HCT116 (cell line): ENCODE measurements at regions not wholly inside any gene's neighbourhood (a gene's known extent, or its start where the extent isn't known, plus 50 kb on each side); places are given as distances from the start of the nearest gene placed in this dataset.

Experiments
- ATAC-seq: fragments of 200-7000 bp; cut with Tn5 transposase; 2 replicates; pipeline ENCODE4 v1.9.1; 2020; ENCODE audit warnings: mild to moderate bottlenecking, moderate library complexity
- BruUV-seq: library from RNA; stranded (reverse); fragments of 400-500 nt; replicated peaks from 2 replicates; lab custom pipeline; 2021; lab: Mats Ljungman, UMichigan
- CTCF ChIA-PET: fragments of 300-600 bp; sonication (Branson Sonifier 250); formaldehyde crosslinking; loops from one replicate; lab custom pipeline; 2021; ENCODE audit warnings: antibody characterized with exemption; lab: Charles Lee
- POLR2A ChIA-PET: fragments of 300-600, 350-600 bp; sonication (Branson Sonifier 250); formaldehyde crosslinking; loops from one replicate; lab custom pipeline; 2021; ENCODE audit warnings: antibody characterized with exemption; lab: Charles Lee
- RAD21 ChIA-PET, 2 experiments: fragments of 300-600 bp; sonication (Branson Sonifier 250); formaldehyde crosslinking; loops; one replicate each; lab custom pipeline; 2023; ENCODE audit warnings: low total read pairs in 2 of 2; ENCODE audit not compliant: uncharacterized antibody in 2 of 2, unreplicated experiment in 2 of 2, low non-redundant PET in 1 of 2; lab: Charles Lee
- DNase-seq: peaks from one replicate; pipeline ENCODE4 v3.0.0-alpha.2; 2010; ENCODE audit warnings: low read depth, low spot score
- H2AFZ ChIP-seq: fragments of 200-600 bp; shearing (Covaris generic), sonication (generic); 2 replicates; pipeline ENCODE4 v1.6.1; 2017; ENCODE audit warnings: low read depth, mixed run types, mixed read lengths, antibody characterized with exemption, low read length; ENCODE audit not compliant: poor library complexity, severe bottlenecking
- H3K27ac ChIP-seq: 2 replicates; pipeline ENCODE4 v1.5.1; 2012; ENCODE audit warnings: low read depth, low read length
- H3K27me3 ChIP-seq: fragments of 200-600 bp; sonication (generic); 2 replicates; pipeline ENCODE4 v1.6.1; 2016; ENCODE audit warnings: mixed run types, low read length, mixed read lengths; ENCODE audit not compliant: insufficient read depth
- H3K36me3 ChIP-seq, 2 experiments: fragments of 200-500 bp in 1 of 2; fragments of 200-600 bp in 1 of 2; sonication (Bioruptor generic) in 1 of 2; sonication (generic) in 1 of 2; 2 replicates each; pipeline versions ENCODE4 v1.5.1 to v1.6.1; 2014 to 2016; ENCODE audit warnings: low read length in 2 of 2, inconsistent platforms in 1 of 2, mixed read lengths in 1 of 2, mixed run types in 1 of 2; ENCODE audit not compliant: insufficient read depth in 2 of 2, control insufficient read depth in 1 of 2
- H3K4me1 ChIP-seq, 2 experiments: fragments of 200-600 bp in 1 of 2; sonication (generic) in 1 of 2; 2 replicates each; pipeline versions ENCODE4 v1.5.1 to v1.6.1; 2012 to 2017; ENCODE audit warnings: low read length in 2 of 2, inconsistent platforms in 1 of 2, mild to moderate bottlenecking in 1 of 2, mixed read lengths in 1 of 2, mixed run types in 1 of 2, moderate library complexity in 1 of 2; ENCODE audit not compliant: insufficient read depth in 2 of 2, control insufficient read depth in 1 of 2
- H3K4me2 ChIP-seq: fragments of 200-600 bp; sonication (generic); 2 replicates; pipeline ENCODE4 v1.6.1; 2017; ENCODE audit warnings: mixed run types, low read length, mixed read lengths
- H3K4me3 ChIP-seq, 2 experiments: fragments of 200-600 bp in 1 of 2; sonication (generic) in 1 of 2; replicated peaks in 1 of 2; 2 replicates each; pipeline ENCODE4 v1.5.1; 2011 to 2016; ENCODE audit warnings: low read length in 2 of 2, control low read depth in 1 of 2, low read depth in 1 of 2, mild to moderate bottlenecking in 1 of 2, mixed read lengths in 1 of 2, mixed run types in 1 of 2
- H3K79me2 ChIP-seq: fragments of 200-600 bp; sonication (generic); 2 replicates; pipeline ENCODE4 v1.6.1; 2017; ENCODE audit warnings: mild to moderate bottlenecking, mixed run types, low read length, moderate library complexity, mixed read lengths; ENCODE audit not compliant: insufficient read depth
- H3K9ac ChIP-seq: fragments of 200-600 bp; sonication (generic); 2 replicates; pipeline ENCODE4 v1.6.1; 2016; ENCODE audit warnings: low read length, mixed read lengths
- H3K9me2 ChIP-seq: fragments of 200-600 bp; sonication (generic), shearing (Covaris generic); 2 replicates; pipeline ENCODE4 v1.6.1; 2017; ENCODE audit warnings: mixed run types, mild to moderate bottlenecking, moderate library complexity; ENCODE audit not compliant: insufficient read depth
- H3K9me3 ChIP-seq, 2 experiments: fragments of 200-500 bp in 1 of 2; fragments of 200-600 bp in 1 of 2; sonication (Bioruptor generic) in 1 of 2; sonication (generic) in 1 of 2; 2 replicates each; pipeline ENCODE4 v1.6.1; 2014 to 2017; ENCODE audit warnings: low read length in 2 of 2, mixed read lengths in 2 of 2, inconsistent platforms in 1 of 2, low read depth in 1 of 2, mild to moderate bottlenecking in 1 of 2, mixed run types in 1 of 2, moderate library complexity in 1 of 2; ENCODE audit not compliant: control insufficient read depth in 1 of 2, insufficient read depth in 1 of 2
- H4K20me1 ChIP-seq: fragments of 200-600 bp; sonication (generic), shearing (Covaris generic); 2 replicates; pipeline ENCODE4 v1.6.1; 2017; ENCODE audit warnings: mixed run types, mild to moderate bottlenecking, moderate library complexity; ENCODE audit not compliant: insufficient read depth
- CBX3 ChIP-seq: IDR thresholded peaks from 2 replicates; pipeline ENCODE4 v1.6.1; 2012; ENCODE audit warnings: low read depth
- ELF1 ChIP-seq: IDR thresholded peaks from 2 replicates; pipeline ENCODE4 v1.6.1; 2012; ENCODE audit warnings: low read depth, borderline replicate concordance
- EZH2 ChIP-seq: fragments of 200-600 bp; sonication (generic); IDR thresholded peaks from 2 replicates; pipeline ENCODE4 v1.6.1; 2017; ENCODE audit warnings: antibody characterized with exemption, mixed run types
- EZH2phosphoT487 ChIP-seq: fragments of 200-600 bp; IDR thresholded peaks from 2 replicates; pipeline ENCODE4 v1.6.1; 2018; ENCODE audit warnings: antibody characterized with exemption, borderline replicate concordance
- FOSL1 ChIP-seq: IDR thresholded peaks from 2 replicates; pipeline ENCODE4 v1.6.1; 2012; ENCODE audit warnings: low read depth
- JUND ChIP-seq: IDR thresholded peaks from 2 replicates; pipeline ENCODE4 v1.6.1; 2012
- POLR2AphosphoS5 ChIP-seq: IDR thresholded peaks from 2 replicates; pipeline ENCODE4 v1.6.1; 2011; ENCODE audit warnings: mild to moderate bottlenecking, low read depth, low read length, moderate library complexity
- RAD21 ChIP-seq: IDR thresholded peaks from 2 replicates; pipeline ENCODE4 v1.6.1; 2012; ENCODE audit warnings: low read depth, mild to moderate bottlenecking
- SP1 ChIP-seq: IDR thresholded peaks from 2 replicates; pipeline ENCODE4 v1.6.1; 2012; ENCODE audit warnings: low read depth
- SRF ChIP-seq: IDR thresholded peaks from 2 replicates; pipeline ENCODE4 v1.6.1; 2012; ENCODE audit warnings: low read depth
- TCF7L2 ChIP-seq: IDR thresholded peaks from 2 replicates; pipeline ENCODE4 v1.7.0; 2011; ENCODE audit warnings: borderline replicate concordance, inconsistent platforms; ENCODE audit not compliant: insufficient read depth, insufficient read length; ENCODE audit errors: extremely low read depth
- YY1 ChIP-seq: IDR thresholded peaks from 2 replicates; pipeline ENCODE4 v1.6.1; 2011; ENCODE audit warnings: low read length, low read depth, moderate library complexity, mild to moderate bottlenecking; ENCODE audit not compliant: insufficient replicate concordance; ENCODE audit errors: extremely low read depth
- ZNF274 ChIP-seq: fragments of 200-500 bp; sonication (Bioruptor generic); IDR thresholded peaks from 2 replicates; pipeline ENCODE4 v1.6.1; 2014; ENCODE audit warnings: mild to moderate bottlenecking, low read depth, low read length, inconsistent platforms
- intact Hi-C: fragments of 100-400 bp; cut with micrococcal nuclease; formaldehyde crosslinking; loops from 2 replicates; pipeline ENCODE4 v1.10.0; 2022
- TF ChIP-seq, protein P1 (sequence below): IDR thresholded peaks from 2 replicates; pipeline ENCODE4 v1.6.1; 2012
- TF ChIP-seq, protein P2 (sequence below): IDR thresholded peaks from 2 replicates; pipeline ENCODE4 v1.6.1; 2012; ENCODE audit warnings: low read depth
- TF ChIP-seq, protein P3 (sequence below): IDR thresholded peaks from 2 replicates; pipeline ENCODE4 v1.6.1; 2011; ENCODE audit warnings: mild to moderate bottlenecking, low read length, moderate library complexity; ENCODE audit not compliant: insufficient replicate concordance; ENCODE audit errors: extremely low read depth

DNA sequence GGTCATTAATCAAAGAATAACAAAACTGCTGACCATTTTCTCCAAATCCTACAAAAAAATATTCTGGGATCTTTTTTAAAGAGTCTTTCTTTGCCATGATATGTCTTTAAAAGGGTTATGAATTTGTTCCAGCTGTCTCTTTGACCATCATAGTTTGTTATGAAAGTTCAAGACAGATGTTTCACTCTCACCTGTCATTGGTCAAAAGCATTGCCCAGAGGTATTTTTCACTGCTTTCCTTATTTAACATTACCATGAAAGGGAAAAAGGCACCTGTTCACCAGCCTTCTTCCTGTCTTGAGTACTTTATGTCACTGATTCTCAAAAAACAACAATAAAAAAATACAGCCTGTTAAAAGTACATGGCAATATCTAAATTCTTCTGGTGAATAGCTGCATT is 643.8 kb downstream of the FAT4 start:
- Histone ChIP-seq H3K27ac (no peak overlapping the region), H3K4me1 (no peaks in the 10 kb centered on the region), H3K4me2 (no peak overlapping the region), H2AFZ (no peak overlapping the region), H3K36me3 (no peaks in the 10 kb centered on the region), H3K9me2 (no peaks in the 10 kb centered on the region), H3K9ac (no peak overlapping the region), H3K9me3 (no peaks in the 10 kb centered on the region), H4K20me1 (no peaks in the 10 kb centered on the region), H3K4me3 (no peak overlapping the region), H3K79me2 (no peaks in the 10 kb centered on the region), H3K27me3 (no peaks in the 10 kb centered on the region)
- no TSS peak for BruUV-seq
- ChIA-PET RAD21 (no interaction called here), CTCF (no interaction called here), POLR2A (no interaction called here)
- DNase-seq: no peak
- intact Hi-C loops: no loop called here
- no peak for ATAC-seq
- TF ChIP-seq SRF: no peak
- no peak for TF ChIP-seq ELF1
- TF ChIP-seq TCF7L2: no peak
- no peak for TF ChIP-seq JUND
- no peak for TF ChIP-seq SP1
- TF ChIP-seq, protein P1, sequence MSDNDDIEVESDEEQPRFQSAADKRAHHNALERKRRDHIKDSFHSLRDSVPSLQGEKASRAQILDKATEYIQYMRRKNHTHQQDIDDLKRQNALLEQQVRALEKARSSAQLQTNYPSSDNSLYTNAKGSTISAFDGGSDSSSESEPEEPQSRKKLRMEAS: no peak
- TF ChIP-seq RAD21: no peak
- TF ChIP-seq EZH2phosphoT487: no peak
- TF ChIP-seq, protein P2, sequence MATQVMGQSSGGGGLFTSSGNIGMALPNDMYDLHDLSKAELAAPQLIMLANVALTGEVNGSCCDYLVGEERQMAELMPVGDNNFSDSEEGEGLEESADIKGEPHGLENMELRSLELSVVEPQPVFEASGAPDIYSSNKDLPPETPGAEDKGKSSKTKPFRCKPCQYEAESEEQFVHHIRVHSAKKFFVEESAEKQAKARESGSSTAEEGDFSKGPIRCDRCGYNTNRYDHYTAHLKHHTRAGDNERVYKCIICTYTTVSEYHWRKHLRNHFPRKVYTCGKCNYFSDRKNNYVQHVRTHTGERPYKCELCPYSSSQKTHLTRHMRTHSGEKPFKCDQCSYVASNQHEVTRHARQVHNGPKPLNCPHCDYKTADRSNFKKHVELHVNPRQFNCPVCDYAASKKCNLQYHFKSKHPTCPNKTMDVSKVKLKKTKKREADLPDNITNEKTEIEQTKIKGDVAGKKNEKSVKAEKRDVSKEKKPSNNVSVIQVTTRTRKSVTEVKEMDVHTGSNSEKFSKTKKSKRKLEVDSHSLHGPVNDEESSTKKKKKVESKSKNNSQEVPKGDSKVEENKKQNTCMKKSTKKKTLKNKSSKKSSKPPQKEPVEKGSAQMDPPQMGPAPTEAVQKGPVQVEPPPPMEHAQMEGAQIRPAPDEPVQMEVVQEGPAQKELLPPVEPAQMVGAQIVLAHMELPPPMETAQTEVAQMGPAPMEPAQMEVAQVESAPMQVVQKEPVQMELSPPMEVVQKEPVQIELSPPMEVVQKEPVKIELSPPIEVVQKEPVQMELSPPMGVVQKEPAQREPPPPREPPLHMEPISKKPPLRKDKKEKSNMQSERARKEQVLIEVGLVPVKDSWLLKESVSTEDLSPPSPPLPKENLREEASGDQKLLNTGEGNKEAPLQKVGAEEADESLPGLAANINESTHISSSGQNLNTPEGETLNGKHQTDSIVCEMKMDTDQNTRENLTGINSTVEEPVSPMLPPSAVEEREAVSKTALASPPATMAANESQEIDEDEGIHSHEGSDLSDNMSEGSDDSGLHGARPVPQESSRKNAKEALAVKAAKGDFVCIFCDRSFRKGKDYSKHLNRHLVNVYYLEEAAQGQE: no peak
- TF ChIP-seq FOSL1: no peak
- TF ChIP-seq CBX3: no peak
- TF ChIP-seq POLR2AphosphoS5: no peak
- TF ChIP-seq ZNF274: no peak
- no peak for TF ChIP-seq EZH2
- TF ChIP-seq, protein P3, sequence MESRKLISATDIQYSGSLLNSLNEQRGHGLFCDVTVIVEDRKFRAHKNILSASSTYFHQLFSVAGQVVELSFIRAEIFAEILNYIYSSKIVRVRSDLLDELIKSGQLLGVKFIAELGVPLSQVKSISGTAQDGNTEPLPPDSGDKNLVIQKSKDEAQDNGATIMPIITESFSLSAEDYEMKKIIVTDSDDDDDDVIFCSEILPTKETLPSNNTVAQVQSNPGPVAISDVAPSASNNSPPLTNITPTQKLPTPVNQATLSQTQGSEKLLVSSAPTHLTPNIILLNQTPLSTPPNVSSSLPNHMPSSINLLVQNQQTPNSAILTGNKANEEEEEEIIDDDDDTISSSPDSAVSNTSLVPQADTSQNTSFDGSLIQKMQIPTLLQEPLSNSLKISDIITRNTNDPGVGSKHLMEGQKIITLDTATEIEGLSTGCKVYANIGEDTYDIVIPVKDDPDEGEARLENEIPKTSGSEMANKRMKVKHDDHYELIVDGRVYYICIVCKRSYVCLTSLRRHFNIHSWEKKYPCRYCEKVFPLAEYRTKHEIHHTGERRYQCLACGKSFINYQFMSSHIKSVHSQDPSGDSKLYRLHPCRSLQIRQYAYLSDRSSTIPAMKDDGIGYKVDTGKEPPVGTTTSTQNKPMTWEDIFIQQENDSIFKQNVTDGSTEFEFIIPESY: no peak
- no peak for TF ChIP-seq YY1
